Neural cell (in vitro differentiated cells): ENCODE measurements at regions not wholly inside any gene's neighbourhood (a gene's known extent, or its start where the extent isn't known, plus 50 kb on each side); places are given as distances from the start of the nearest gene placed in this dataset.

Source experiments
- EP300 ChIP-seq: fragments of 450-650 bp; conservative IDR thresholded peaks from 2 replicates; pipeline ENCODE4 v1.6.1; 2014; ENCODE audit warnings: antibody characterized with exemption, mild to moderate bottlenecking, moderate library complexity; ENCODE audit not compliant: poor library complexity, severe bottlenecking
- EZH2 ChIP-seq: fragments of 200-600, 300-800 bp; shearing (Covaris generic), sonication (generic); IDR thresholded peaks from 2 replicates; pipeline ENCODE4 v1.6.1; 2014; ENCODE audit warnings: antibody characterized with exemption, low read length, borderline replicate concordance, mild to moderate bottlenecking; ENCODE audit not compliant: insufficient read depth, poor library complexity, severe bottlenecking
- POLR2AphosphoS5 ChIP-seq: IDR thresholded peaks from 2 replicates; pipeline ENCODE4 v1.6.1; 2012
- SMC3 ChIP-seq: fragments of 450-650 bp; conservative IDR thresholded peaks from 2 replicates; pipeline ENCODE4 v1.6.1; 2014; ENCODE audit warnings: antibody characterized with exemption, mild to moderate bottlenecking, moderate library complexity; ENCODE audit not compliant: poor library complexity
- TAF1 ChIP-seq: IDR thresholded peaks from 2 replicates; pipeline ENCODE4 v1.6.1; 2012; ENCODE audit warnings: low read depth
- TF ChIP-seq, protein P1 (sequence below): fragments of 450-650 bp; IDR thresholded peaks from 2 replicates; pipeline ENCODE4 v1.5.1; 2014; ENCODE audit warnings: antibody characterized with exemption, mild to moderate bottlenecking, moderate library complexity; ENCODE audit not compliant: poor library complexity, severe bottlenecking
- TF ChIP-seq, protein P2 (sequence below): IDR thresholded peaks from 2 replicates; pipeline ENCODE4 v1.6.1; 2012; ENCODE audit warnings: borderline replicate concordance

DNA sequence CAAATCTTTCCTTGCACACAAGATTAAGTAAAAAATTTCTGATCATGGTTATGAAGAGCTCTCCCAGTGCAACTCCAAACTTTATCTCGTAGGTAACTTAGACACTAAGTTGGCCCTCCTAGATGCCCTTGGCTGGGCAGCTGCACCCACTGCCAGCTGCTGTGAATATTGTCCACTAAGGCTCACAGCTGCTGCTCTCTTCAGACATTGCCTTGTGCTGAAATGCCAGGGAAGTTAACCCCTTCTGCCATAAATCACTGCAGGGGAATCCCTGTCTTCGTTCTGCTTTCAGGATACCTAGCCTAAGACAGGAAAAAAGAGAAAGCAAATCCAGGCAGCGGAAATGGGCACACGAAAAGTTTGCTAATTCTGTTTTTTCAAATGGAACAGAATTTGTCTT, 106.4 kb downstream of the IRX5 start:
- TF ChIP-seq, protein P1, sequence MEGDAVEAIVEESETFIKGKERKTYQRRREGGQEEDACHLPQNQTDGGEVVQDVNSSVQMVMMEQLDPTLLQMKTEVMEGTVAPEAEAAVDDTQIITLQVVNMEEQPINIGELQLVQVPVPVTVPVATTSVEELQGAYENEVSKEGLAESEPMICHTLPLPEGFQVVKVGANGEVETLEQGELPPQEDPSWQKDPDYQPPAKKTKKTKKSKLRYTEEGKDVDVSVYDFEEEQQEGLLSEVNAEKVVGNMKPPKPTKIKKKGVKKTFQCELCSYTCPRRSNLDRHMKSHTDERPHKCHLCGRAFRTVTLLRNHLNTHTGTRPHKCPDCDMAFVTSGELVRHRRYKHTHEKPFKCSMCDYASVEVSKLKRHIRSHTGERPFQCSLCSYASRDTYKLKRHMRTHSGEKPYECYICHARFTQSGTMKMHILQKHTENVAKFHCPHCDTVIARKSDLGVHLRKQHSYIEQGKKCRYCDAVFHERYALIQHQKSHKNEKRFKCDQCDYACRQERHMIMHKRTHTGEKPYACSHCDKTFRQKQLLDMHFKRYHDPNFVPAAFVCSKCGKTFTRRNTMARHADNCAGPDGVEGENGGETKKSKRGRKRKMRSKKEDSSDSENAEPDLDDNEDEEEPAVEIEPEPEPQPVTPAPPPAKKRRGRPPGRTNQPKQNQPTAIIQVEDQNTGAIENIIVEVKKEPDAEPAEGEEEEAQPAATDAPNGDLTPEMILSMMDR, result no peak
- TF ChIP-seq POLR2AphosphoS5 (no peak), EP300 (no peak), EZH2 (no peak), SMC3 (no peak), TAF1 (no peak)
- TF ChIP-seq, protein P2, sequence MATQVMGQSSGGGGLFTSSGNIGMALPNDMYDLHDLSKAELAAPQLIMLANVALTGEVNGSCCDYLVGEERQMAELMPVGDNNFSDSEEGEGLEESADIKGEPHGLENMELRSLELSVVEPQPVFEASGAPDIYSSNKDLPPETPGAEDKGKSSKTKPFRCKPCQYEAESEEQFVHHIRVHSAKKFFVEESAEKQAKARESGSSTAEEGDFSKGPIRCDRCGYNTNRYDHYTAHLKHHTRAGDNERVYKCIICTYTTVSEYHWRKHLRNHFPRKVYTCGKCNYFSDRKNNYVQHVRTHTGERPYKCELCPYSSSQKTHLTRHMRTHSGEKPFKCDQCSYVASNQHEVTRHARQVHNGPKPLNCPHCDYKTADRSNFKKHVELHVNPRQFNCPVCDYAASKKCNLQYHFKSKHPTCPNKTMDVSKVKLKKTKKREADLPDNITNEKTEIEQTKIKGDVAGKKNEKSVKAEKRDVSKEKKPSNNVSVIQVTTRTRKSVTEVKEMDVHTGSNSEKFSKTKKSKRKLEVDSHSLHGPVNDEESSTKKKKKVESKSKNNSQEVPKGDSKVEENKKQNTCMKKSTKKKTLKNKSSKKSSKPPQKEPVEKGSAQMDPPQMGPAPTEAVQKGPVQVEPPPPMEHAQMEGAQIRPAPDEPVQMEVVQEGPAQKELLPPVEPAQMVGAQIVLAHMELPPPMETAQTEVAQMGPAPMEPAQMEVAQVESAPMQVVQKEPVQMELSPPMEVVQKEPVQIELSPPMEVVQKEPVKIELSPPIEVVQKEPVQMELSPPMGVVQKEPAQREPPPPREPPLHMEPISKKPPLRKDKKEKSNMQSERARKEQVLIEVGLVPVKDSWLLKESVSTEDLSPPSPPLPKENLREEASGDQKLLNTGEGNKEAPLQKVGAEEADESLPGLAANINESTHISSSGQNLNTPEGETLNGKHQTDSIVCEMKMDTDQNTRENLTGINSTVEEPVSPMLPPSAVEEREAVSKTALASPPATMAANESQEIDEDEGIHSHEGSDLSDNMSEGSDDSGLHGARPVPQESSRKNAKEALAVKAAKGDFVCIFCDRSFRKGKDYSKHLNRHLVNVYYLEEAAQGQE, result no peak
